AG04449 (cell line): ENCODE measurements at regions not wholly inside any gene's neighbourhood (a gene's known extent, or its start where the extent isn't known, plus 50 kb on each side); places are given as distances from the start of the nearest gene placed in this dataset.

ENCODE experiments used
- CTCF ChIA-PET: fragments of 350-600 bp; formaldehyde crosslinking; extraction: SDS; loops from one replicate; lab custom pipeline; 2021; ENCODE audit warnings: antibody characterized with exemption; lab: Yijun Ruan, JAX
- POLR2A ChIA-PET: fragments of 400-600, 350-600 bp; formaldehyde crosslinking; extraction: SDS; loops from one replicate; lab custom pipeline; 2020; ENCODE audit warnings: antibody characterized with exemption, inconsistent platforms; lab: Yijun Ruan, JAX
- DNase-seq: peaks from one replicate; pipeline ENCODE4 v3.0.0-alpha.2; 2010; ENCODE audit warnings: low read depth, low spot score
- H3K4me3 ChIP-seq: 2 replicates; pipeline ENCODE4 v1.5.1; 2011; ENCODE audit warnings: low read depth, mild to moderate bottlenecking, control low read depth, low read length
- TF ChIP-seq, protein P1 (sequence below): IDR thresholded peaks from one replicate; pipeline ENCODE4 v1.5.1; 2011; ENCODE audit warnings: mild to moderate bottlenecking, moderate library complexity, low read length, control low read depth, inconsistent platforms; ENCODE audit not compliant: insufficient read depth; ENCODE audit errors: missing control alignments

DNA sequence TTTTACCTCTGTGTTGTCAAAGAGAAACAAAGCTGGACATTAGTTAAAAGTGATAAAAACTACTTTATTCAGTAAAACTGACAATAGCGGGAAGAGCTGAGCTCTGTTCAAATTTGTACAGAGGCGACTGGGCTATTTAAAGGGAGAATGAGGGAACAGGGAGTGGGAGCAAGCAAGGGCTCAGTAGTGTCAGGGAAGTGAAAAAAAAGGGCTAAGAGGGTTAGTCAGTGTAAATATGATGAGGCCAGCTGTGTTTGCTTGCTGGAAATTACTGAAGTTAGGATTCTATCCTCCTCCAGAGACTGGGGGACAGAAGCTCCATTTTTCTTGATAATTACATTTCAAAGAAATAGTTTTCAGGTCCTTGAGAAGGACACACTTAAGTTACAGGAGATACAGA lies 232.5 kb downstream of the SH2D4B start:
- no peak overlapping the region for H3K4me3 ChIP-seq
- no peak for DNase-seq
- TF ChIP-seq, protein P1, sequence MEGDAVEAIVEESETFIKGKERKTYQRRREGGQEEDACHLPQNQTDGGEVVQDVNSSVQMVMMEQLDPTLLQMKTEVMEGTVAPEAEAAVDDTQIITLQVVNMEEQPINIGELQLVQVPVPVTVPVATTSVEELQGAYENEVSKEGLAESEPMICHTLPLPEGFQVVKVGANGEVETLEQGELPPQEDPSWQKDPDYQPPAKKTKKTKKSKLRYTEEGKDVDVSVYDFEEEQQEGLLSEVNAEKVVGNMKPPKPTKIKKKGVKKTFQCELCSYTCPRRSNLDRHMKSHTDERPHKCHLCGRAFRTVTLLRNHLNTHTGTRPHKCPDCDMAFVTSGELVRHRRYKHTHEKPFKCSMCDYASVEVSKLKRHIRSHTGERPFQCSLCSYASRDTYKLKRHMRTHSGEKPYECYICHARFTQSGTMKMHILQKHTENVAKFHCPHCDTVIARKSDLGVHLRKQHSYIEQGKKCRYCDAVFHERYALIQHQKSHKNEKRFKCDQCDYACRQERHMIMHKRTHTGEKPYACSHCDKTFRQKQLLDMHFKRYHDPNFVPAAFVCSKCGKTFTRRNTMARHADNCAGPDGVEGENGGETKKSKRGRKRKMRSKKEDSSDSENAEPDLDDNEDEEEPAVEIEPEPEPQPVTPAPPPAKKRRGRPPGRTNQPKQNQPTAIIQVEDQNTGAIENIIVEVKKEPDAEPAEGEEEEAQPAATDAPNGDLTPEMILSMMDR = no peak
- CTCF ChIA-PET = no interaction called here
- POLR2A ChIA-PET = no interaction called here

GRCh38 chr10:80771285-80771684 lies 233.6 kb downstream of the SH2D4B start:
- POLR2A ChIA-PET = no interaction called here

DNA sequence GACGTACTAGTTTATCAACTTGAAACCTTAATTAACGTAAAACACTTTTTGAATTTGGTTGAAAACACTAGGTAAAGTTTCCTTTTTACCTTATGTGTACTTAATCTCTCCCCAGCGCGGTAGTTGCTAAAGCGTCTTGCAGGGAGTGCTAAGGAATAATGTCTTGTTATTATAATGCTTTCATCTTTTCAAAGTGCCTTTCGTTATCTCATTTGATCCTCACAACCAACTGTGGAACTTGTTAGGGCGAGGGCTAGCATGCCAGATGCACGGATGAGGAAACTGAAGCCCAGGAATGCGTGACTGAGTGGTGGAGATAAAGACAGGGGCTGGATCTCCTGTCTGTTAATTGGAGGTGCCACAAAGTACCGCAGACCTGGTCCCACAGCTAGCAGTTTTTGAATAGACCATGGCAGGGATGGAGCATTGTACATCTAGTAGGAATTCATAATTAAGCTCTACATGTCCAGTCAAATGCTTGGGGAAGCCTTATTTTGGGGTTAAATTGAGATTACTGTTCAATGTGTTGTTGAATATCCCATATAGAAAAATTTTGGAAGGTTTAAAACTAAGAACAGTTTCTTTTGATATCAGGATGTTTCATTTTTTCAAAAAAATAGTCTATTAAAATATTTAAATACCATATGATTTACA lies 234.3 kb downstream of the SH2D4B start:
- CTCF ChIA-PET = no interaction called here
- TF ChIP-seq, protein P1 = no peak
- no peak for DNase-seq
- POLR2A ChIA-PET = no interaction called here
- H3K4me3 ChIP-seq = no peak overlapping the region

More at GRCh38 chr10:80771285-80771684, 233.6 kb downstream of the SH2D4B start:
- CTCF ChIA-PET = no interaction called here
- H3K4me3 ChIP-seq = no peak overlapping the region
- TF ChIP-seq, protein P1 = no peak
- DNase-seq = no peak

GRCh38 chr10:80772596-80772995 lies 234.9 kb downstream of the SH2D4B start:
- ChIA-PET CTCF (no interaction called here), POLR2A (no interaction called here)
- no peak for DNase-seq
- TF ChIP-seq, protein P1 = no peak
- H3K4me3 ChIP-seq = no peak overlapping the region

- ChIA-PET POLR2A (no interaction called here), CTCF (no interaction called here)
- TF ChIP-seq, protein P1 = no peak
- no peak overlapping the region for H3K4me3 ChIP-seq
- DNase-seq = no peak
These were observed 247.0 kb downstream of the SH2D4B start for GRCh38 chr10:80784695-80785094.

GRCh38 chr10:80786322-80786721 lies 248.6 kb downstream of the SH2D4B start:
- TF ChIP-seq, protein P1 = no peak
- ChIA-PET POLR2A (no interaction called here), CTCF (no interaction called here)
- no peak overlapping the region for H3K4me3 ChIP-seq
- no peak for DNase-seq
